GM18868 (cell line): ENCODE measurements at regions not wholly inside any gene's neighbourhood (a gene's known extent, or its start where the extent isn't known, plus 50 kb on each side); places are given as distances from the start of the nearest gene placed in this dataset.

ENCODE experiments used
- ATAC-seq: cut with Tn5 transposase; IDR thresholded peaks from one replicate; pipeline ENCODE4 v1.9.1; 2021; ENCODE audit warnings: mild to moderate bottlenecking, moderate library complexity; ENCODE audit not compliant: unreplicated experiment

DNA sequence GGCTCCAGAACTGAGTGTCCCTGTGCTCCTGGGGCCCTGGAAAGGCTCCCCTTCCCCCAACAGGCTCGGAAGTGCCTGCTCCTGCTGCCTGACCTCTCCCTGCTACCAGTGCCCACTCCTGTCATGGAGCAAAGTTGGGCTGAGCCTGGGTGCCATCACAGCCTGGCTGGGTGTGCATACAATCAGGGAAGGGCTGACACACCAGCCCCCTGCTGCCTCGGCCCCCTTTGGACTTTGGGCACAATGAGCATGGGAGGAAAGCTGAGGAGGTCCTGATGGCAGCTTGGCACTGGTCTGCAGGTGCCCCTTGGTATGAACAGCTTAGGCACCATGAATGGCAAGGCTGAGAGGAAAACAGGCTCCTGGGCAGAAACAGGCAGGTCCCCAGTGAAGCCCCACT is 405.0 kb downstream of the PID1 start:
- no peak for ATAC-seq

DNA sequence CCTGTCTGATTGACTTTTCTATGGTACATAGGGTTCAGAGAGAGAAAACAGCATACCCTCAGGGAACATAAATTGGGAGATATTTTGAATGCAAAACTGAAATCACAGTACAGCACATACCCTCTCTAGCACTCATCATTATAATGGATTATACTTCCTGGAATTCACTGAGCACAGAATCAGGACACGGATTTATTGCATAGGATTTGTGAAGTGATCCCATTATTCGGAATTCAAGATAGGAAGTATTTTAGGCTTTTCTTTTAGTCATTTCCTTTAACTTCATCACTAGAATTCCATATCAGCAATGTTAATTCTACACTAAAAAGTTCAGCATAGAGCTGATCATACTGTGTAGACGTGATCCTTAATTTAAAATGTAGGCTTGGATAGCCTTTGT is 407.0 kb downstream of the PID1 start:
- no peak for ATAC-seq

DNA sequence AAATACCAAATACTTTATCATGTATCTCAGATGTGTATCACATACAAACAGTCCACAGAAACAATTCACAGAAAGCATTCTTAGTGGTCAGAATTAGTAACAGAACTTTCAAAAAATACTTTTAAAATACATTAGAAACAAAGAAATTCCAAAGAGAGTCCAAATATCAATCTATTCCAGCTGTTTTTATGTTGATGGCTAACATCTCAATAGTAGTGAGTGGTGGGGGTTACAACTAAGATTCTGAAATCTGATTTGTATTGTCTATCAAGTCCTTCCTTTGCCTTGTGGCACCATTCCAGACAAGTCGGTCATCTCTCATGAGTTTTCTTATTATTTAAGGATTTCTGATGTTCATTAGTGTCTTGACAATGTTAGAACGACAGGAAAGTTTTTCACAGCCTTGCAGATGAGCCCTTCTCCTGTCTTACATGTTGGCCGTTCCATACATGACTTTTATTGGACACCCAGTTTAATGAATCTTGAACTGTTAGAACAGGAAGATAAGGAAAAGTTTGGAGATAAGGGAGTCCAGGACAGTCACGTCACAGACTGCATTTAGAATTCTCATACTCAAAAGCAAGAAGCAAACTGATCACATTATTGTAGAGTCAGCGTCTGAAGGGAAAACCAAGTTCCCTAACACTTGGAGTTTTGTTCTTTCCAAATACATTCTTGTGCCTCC is 410.3 kb downstream of the PID1 start:
- no peak for ATAC-seq

DNA sequence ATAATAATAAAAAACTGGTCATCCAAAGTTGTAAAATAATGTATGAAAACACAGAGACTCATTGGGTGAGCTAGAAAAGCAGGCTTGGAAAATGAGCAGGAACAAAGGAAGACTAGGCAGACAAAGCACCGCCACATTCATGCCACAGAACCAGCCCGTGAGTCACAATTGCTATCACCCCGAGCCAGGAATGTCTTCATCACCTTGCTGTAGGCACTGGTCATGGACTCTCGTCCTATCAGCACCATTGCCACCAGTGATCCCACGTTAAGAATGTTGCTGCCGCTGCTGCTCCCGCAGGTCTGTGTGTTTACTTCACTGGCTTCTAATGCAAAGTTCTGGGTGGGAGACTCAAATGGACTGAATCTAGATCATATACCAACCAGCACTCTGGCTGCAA is 417.9 kb downstream of the PID1 start:
- ATAC-seq = no peak

DNA sequence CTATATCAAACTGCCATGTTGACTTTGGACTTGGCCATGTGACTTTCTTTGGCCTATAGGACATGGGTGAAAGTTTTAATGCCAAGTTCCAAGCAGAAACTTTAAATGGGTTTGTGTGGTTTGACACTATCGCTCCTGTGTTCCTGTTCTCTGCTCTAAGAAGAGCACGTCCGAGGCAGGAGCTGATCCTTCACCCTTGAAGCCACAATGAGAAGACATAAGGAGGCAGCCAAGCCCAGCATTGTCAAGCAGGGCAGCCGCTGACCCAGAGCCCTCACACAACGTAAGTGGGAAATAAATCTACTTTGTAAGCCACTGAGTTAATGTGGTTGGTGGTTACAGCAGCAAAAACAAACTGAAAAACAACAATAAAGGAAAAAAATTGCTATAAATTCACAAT is 422.4 kb downstream of the PID1 start:
- ATAC-seq = no peak

DNA sequence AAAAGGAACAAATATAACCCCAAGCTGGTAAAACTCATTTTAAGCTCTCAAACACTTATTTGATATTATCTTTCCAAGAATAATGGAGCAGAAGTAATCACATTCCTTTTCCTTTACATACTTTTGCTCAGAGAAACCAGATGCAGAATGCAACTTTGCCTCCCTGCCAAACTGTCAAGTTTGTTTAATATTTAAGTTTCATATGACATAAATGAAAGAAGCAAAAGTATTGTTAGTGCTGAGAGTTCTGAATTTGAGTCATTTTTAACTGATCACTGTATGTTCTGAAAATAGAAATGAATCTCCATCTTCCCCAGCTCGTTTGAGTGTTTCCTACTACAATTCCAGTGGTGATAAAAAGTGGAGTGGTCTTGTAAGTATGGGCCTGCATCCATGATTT is 423.4 kb downstream of the PID1 start:
- no peak for ATAC-seq

DNA sequence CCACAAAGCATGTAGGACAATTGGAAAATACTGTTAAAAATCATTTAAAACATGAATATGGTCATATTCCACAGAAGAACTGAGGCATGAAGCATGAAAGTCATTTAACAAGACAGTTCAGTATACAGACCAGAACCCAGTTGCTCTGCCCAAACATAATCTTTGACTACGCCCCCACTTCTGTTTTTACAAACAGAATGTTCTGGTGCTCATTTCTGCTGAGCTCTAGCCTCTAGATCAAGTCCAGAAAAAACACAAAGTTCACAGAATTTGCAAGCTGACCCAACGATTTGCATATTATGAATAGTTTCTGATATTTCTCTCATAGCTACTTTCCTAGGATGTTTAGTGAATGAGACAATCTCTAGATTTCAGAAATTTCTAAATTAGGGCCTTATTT is 424.9 kb downstream of the PID1 start:
- no peak for ATAC-seq

DNA sequence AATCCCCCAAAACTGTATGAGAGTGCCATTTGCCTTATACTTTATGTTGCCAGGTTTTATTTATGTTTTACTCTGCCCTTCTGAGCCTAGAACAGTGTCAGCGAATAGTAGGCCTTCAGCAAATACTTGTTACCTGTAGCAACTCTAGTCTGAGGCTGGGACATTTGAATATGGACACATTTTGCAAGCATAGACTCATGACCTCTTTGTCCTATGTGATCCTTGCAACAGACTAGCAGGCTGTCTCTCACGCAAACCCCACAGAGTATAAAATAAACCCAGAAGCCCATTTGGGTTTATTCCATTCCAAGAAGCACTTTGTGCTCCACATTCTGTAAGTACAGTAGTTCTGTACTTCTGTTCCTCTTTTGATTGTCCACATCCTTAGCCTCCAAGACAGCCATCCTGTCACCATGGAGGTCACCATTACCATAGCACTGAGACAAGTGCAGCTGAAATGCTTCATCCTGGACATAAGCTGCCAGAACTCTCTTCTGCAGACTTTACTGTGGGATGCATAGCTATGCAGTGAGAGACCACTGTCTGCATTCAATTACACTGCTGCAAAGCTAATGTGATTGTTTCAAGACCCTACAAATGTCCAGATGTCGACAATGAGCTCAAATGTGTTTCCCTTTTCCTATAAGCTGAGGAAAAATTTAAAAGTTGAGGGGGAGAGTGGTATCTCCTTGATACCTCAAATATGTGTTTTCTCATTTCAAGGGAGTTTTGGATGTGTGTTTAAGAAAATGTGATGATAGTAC is 425.7 kb downstream of the PID1 start:
- no peak for ATAC-seq

DNA sequence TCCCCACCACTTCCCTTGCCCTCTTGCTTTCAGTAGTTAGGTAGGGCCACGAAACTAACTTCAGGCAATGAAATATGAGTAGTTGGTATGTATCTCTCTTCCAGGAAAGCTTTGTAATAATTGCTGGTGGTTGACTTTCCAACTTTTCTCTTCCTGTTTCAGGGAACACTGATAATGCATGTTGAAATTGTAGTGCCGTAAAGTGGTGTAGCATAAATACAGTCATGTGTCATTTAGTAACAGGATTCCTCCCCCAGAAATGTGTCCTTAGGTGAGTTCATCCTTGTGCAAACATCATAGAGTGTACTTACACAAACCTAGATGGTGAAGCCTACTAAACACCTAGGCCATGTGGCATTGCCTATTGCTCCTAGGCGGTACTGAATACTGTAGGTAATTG is 429.2 kb downstream of the PID1 start:
- ATAC-seq = no peak

DNA sequence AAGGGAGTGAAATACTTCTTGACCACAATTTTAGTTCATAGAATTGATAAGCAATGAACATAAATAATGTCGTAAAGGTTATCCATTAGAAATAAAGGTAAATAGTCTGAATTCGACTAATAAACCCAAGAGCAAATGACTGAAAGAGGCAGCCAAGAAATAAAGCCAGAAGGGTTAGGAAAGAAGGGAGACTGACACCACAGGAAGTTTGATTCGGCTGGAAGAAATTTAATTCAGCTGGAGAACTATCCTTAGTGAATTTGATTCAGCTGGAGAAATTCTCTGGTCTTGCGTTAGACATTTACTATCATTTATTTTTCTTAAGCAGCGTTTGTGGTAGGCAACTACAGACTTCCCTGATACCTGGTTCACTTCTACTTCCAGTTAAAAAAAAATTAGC is 429.6 kb downstream of the PID1 start:
- no peak for ATAC-seq

DNA sequence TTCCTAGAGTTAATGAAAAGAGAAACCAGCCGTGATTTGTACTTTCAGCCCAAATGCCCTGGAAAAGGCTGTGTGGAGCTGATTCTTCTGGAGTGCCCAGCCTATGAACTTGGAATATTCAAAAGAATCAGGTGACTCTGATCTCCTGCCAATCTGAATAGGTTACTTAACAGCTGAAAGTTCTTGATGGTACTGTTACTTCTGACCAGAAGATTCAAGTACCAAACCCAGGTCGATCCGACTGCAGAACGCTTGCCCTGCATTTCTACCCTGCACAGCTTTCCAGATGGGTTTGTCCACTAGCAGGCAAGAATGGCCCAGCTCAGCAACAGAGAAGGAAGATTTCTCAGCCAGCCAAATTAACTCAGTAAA is 430.4 kb downstream of the PID1 start:
- ATAC-seq = no peak

DNA sequence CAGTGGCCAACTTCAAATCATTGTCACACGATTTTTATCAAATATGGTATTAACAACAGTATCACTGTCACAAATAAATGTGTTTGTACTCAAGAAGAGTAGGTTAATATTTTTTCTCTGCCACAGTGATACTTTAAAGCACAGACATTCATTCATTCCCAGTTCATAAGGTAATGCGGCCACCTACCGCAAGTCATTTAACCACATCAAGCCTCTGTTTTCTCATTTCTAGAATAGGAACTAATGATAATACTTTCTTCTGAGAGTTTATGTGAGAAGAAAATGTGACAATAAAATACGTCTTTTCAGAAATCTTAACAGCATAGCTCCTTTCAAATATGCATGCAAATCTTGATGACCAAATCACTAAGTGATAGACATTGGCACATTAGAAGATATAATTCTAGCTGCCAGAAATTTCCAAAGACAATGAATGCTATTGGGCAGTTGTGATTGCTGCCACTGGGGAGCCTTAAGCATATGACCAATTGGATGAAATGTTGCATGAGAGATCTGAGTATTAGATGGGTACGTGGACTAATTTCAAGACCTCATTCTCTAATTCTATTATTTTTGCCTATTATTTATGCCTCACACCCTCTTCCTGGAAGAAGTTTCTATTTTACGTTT is 430.9 kb downstream of the PID1 start:
- no peak for ATAC-seq

DNA sequence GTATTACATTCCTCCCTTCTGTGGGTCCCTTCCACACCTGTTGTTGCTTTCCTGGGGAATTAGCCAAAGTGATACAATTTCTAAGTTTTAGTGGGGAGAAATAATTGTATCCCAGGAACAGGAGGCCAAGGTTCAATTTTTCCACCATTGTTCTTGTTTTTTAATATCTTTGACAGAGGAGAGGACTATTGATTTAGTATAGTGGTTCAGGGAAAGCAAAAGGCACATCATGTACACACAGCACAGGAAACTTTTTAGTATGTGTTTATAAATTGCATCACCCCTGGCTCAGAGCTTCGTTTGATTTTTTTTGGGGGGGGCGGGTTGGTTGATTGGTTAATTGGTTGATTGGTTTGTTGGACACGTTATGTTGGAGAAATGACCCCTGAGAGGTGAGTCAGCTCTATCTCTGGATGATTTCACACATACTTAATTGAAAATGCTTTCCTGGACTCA is 431.6 kb downstream of the PID1 start:
- ATAC-seq = no peak

DNA sequence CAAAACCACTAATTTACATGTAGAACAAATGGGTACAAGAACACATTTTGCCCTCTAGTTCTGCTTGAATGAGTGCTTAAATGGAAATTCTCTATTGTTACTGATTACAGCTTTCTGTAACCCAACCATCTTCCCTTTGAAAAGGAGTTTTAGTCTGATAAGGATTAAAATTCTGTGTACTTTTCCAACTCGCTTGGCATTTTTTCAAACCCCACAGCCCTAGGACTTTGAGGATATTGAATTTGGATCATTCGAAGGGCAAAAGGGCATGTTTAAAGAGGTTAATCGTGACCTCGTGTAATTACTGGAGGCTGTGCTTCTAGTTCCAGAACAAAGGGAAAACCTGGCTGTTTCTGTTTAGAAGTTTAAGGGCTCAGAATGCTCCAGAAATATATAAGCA is 432.3 kb downstream of the PID1 start:
- ATAC-seq = no peak

DNA sequence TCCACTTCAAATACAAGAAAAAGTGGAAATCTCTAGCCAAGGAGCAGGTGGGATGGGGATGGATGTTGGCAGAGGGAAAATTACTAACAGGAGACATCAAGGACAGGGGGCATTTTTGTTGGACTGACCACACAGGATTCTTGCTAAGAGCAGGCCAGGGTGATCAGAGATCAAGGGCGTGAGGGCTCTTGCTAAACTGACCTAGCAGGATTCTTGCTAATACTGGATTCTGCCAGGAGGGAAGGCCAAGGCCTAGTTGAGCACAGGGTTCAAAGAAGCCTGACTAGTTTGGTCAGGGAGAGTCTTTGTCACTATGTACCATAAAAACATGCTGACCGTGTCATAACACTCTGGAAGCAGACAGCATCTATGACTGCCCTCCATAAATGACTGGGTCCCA is 442.7 kb downstream of the PID1 start:
- no peak for ATAC-seq

DNA sequence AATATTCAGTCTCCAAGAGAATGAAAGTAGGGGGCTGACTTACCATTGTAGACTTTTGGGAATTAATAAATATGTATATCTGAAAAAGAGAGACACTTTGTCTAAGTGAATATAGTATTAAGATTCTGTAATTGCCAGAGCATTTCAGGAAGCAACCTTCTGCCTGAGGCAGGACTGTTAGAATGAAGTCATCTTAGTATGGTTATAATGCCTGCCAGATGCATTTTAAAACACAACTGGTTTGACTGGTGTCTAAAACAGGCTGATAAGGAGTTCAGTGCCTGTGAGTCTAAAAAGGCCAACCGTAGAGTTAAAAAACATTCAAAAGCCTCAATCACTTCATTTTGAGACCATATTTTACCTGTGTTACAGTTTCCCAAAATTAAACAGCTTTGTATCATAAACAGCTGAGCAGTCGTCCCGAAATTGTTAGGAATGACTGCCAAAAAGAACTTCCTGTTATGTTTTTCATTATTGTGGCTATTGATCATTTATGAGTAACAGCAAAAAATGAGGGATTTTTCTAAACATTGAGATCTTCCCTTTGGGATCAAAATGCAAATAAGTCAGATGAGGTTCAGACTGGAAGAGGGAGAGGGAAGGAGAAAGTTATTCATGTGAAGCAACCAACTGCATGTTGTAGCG is 443.9 kb downstream of the PID1 start:
- no peak for ATAC-seq

DNA sequence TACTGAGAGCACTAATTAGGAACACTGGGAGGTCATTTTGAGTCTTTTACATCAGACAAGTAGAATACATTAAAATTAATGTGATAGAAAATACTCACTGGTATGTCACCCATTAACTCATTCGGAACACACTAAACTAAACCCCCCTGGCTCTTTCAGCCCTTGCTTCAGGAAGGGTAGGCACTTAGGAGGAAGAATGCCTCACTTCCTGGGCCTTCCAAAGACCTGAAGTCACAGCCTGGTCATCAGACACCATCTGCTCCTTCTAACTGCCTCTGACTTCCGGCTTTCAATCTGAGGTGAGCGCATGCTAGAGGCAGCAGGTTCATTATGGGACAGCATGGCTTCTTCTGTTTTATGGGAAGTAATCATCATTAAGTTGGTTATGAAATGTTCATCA is 451.4 kb downstream of the PID1 start:
- ATAC-seq = no peak

DNA sequence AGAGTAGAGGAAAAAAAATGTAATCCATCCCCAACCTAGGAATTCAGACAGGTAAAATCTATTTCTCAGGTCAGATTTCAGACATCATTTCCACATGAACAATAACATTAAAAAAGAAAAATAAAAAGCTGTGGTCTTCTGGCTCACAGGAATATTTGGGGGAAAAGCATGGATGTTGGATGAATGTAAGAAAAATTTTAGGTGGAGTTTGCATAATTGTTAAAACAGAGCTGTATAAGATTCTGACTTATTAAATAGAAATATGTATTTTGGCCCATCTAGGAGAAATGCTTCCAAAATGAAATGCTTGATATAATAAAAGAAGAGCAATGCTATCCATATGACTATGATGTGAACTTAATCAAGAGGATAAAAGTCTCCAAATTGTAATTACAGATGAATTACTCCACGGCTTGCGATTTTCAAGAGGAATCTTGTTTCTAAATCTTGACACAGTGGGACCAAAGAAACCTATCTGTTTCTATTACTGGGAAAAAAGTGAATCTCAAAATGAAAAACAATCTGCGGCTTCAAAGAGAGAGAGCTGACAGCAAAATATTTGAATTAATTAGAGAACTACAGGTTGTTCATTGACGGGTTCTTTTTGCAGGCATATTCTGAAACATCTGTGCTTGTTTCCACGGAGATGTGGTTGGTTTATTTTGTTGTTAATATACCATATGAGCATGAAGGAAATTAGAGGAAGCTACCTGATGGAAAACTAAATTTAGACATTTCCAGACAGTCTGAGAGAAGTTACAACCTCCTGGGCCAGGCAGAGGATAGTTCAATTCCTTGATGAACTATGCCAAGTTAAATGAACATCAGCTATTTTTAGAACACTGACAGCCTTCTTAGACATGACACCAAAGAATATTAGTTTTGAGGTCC is 468.7 kb downstream of the PID1 start:
- no peak for ATAC-seq

DNA sequence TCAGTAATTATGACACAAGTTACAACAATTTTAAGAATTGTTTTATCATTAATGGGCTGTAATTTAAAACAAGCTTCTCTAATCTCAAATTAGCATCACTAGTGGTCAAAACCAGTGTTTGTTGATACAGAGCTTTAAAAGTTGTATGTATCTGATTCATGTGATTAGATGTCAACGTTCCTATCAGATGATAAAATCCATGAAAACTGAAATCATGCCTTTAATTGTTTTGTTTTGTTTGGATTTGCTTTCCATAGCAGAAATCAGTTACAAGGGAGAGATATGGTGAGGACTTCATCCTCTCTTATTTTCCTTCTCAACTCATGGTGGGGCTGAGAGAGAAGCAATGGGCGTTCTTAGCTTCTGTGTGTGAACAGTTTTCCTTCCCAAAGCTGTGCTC is 469.6 kb downstream of the PID1 start:
- ATAC-seq = no peak

DNA sequence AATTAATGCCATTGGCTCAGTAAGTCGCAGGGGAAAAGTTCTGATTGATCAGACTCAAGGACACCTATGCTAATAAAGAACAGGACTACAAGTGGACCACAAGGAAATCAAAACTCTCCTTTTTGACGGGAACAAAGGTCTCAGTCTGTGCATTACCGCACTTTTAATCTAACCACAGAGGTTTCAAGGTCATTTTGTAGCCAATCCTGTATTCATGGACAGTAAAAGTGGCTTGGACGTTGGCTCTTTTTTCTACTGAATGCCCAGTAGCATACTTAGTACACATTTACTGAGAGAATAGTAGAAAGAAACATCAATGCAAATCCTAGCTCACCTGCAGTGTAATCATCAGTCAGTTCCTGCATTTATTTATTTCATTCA is 471.9 kb downstream of the PID1 start:
- ATAC-seq = no peak
